Activated CD8-positive, alpha-beta memory T cell treated with anti-CD3 and anti-CD28 coated beads for 1 hour (primary cell): ENCODE measurements at regions not wholly inside any gene's neighbourhood (a gene's known extent, or its start where the extent isn't known, plus 50 kb on each side); places are given as distances from the start of the nearest gene placed in this dataset.
"Not testable (repeated sequence)": the region's sequence is repeated elsewhere in the genome, so short reads cannot be mapped to it uniquely, and the experiment has no call there.

Source experiments
- DNase-seq, 2 donors: peaks; one replicate each; pipeline ENCODE4 v3.0.0-alpha.2; 2020; ENCODE audit warnings: low read depth in 1 of 2; ENCODE audit errors: extremely low read depth in 1 of 2

GRCh38 chr2:8606649-8607550, 75.0 kb upstream of the ID2 start:
- no peak for DNase-seq

GRCh38 chr2:8607606-8608005, 74.2 kb upstream of the ID2 start:
- DNase-seq = no peak

GRCh38 chr2:8608411-8608954, 73.4 kb upstream of the ID2 start:
- no peak for DNase-seq

- DNase-seq = no peak
Measured at GRCh38 chr2:8609357-8609811, 72.5 kb upstream of the ID2 start.

DNA sequence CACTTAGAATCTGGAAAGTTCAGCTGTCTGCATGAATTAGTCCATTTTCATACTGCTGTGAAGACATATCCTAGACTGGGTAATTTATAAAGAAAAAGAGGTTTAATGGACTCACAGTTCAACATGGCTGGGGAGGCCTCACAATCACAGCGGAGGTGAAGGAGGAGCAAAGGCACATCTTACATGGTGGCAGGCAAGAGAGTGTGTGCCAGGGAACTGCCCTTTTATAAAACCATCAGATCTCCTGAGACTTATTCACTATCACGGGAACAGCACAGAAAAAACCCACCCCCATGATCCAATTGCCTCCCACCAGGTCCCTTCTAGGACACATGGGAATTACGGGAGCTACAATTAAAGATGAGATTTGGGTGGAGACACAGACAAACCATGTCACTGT, 71.1 kb upstream of the ID2 start:
- not testable (repeated sequence) for DNase-seq

- no peak for DNase-seq
Measured at GRCh38 chr2:8611246-8611645, 70.6 kb upstream of the ID2 start.

- no peak for DNase-seq
Measured at GRCh38 chr2:8611700-8612099, 70.2 kb upstream of the ID2 start.

DNA sequence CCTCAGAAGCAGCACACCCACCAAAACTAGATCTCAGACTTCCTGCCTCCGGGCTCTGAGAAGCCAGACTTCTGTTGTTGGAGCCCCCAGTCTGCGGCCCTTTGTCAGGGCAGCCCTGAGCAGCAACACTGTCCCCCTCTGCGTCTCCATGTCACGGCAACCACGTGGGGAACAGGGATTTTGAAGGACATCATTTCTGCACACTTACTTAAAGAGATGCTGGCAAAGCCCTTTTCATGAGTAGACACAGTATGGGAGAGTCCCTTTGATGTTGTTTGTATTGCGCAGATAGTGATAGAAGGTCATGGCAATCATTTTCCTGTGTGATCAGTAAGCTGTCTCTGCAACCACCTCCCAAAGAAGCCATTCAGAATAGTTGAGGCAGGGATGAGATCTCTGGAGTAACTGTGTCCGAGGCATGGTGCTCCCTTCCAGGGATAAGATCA, 69.1 kb upstream of the ID2 start:
- no peak for DNase-seq

DNA sequence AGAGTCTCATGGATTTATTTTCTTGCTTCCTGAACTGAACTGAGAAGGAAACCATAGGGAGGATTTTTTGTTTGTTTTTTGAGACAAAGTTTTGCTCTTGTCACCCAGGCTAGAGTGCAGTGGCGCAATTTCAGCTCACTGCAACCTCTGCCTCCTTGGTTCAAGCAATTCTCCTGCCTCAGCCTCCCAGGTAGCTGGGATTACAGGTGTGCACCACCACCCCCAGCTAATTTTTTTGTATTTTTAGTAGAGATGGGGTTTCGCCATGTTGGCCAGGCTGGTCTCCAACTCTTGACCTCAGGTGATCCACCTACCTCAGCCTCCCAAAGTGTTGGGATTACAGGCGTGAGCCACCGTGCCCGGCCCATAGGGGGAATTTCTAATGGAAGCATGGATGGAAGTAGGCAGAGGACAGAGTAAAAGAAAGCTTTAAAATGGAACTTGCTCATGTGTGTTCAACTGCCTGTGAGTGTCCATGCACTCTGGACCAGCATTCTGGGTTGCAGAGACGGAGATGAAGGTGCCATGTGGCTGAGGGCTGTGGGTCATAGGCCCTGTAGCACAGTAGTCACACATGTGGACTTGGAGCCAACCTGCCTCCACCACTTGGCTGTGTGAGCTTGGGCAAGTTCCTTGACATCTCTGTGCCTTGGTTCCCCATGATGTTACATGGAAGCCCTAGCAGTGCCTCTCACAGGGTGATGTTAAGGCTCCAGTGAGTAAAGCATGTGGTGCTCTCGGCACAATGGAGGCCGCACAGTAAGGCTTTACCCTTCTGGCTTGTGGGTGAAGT, 68.5 kb upstream of the ID2 start:
- not testable (repeated sequence) for DNase-seq

DNA sequence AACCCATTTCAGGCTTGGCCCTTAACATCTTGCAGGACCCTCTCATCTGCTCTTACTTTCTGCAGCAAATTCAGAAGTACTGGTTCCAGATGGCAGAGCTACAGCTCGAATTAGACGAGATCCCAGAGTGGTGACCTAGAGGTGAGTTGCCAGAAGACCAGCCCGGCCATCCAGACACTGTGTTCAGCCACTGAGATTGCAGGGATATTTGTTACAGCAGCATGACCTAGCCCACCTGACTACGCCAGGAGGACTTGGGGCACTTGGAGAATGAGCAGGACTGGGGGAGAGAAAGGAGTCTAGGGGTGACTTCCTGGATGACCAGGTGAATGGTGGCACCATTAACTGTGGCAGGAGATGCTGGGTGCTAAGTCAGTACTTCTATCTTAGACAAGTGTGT, 67.2 kb upstream of the ID2 start:
- DNase-seq = no peak

DNA sequence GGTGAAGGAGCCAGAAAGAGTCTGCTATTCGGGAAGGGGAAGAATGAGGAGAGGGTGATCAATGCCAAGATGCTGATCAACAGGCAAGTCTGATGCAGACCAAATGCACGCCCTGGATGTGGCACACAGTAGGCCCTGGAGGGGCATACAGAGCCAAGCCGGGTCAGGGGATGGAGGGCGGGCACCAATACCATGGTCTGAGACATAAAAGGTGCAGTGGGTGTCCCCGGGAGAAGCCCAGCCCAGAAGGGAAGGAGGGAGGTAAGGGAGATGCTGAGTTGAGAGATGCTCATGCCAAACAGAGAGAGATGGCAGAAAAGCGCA, 66.6 kb upstream of the ID2 start:
- DNase-seq = no peak

GRCh38 chr2:8615576-8616281, 66.1 kb upstream of the ID2 start:
- DNase-seq = no peak

DNA sequence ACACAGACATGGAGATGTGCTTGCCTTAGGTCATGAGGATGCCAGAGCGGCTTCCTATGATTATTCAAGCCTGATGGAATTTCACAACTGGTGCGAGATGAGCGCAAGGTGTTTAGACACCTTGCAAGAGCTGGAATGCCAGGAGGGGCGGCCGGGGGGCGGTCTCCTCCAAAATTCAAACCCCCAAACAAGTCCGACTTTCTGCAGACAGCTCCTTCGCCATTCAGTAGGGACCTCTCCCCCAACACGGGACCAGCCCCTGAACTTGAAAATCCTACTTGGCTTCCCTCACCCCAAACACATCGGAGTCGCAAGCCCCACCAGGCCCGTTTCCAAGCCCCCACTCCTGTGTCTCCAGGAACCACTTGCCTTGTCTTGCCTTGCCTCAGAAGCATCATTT, 64.8 kb upstream of the ID2 start:
- no peak for DNase-seq

DNA sequence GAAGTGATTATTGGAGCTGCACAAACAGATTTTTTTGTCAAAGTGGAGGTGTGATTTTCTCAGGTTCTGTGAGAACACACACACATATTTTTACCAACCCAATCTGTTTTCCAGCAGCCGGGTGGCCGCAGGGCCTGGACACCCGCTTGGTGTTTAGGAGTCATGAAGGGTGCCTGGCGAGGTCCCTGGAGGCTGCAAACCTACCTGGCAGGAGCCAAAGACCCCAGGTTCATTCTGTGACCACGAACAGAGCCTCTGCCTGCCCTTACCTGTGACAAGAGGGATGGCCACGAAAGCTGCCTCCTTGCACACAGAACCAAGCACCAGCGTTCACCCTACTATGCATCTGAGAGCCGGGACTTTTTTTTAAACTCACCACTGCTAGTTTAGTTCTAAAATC, 64.3 kb upstream of the ID2 start:
- no peak for DNase-seq

DNA sequence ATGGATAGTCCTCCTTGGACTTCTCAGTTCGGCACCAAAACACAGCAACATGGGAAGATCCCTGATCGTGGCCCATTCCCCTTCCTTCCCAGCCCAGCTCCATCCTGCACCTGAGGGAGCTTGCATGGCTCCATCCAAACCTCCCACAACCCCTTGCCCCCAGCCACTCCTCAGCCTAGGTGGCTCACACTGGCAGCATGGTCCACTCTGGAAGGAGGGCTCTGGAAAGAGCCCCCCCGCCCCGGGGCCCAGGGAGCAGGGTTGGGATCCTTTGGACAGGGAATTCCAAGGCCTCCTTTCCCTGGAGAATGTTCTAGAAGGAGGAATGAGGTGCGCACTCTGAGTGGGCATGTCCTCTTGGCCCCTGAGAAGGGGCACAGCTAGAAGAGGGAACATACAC, 62.8 kb upstream of the ID2 start:
- DNase-seq = no peak

DNA sequence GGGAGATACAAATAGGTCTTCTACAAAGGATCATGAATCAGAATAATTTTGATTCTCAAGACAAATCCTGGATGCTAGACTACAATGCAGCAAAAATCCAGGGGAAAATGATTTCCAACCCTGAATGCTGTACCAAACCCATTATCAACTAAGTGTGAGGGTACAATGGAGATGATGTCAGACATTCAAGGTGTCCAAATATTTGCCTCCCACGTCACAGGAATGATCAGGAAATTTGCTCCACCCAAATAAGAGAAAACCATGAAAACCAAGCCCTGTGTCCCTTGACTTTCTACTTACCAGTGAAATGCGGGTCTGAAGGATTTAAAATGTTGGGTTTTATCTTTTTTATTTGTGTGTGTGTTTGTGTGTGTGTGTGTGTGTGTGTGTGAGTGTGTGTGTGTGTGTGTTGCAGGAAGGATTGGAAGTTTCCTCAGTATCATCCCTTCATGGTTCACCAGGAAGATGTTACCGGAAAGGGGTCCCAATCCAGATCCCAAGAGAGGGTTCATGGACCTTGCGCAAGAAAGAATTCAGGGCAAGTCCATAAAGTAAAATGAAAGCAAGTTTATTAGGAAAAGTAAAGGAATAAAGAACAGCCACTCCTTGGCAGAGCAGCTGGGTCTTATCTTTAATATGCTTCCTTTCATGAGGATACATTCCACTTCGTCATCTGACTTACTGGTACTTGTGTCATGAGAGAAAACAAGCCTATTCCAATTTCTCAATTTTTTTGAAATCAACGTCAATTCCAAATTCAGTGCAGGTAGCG, 61.1 kb upstream of the ID2 start:
- no peak for DNase-seq

DNA sequence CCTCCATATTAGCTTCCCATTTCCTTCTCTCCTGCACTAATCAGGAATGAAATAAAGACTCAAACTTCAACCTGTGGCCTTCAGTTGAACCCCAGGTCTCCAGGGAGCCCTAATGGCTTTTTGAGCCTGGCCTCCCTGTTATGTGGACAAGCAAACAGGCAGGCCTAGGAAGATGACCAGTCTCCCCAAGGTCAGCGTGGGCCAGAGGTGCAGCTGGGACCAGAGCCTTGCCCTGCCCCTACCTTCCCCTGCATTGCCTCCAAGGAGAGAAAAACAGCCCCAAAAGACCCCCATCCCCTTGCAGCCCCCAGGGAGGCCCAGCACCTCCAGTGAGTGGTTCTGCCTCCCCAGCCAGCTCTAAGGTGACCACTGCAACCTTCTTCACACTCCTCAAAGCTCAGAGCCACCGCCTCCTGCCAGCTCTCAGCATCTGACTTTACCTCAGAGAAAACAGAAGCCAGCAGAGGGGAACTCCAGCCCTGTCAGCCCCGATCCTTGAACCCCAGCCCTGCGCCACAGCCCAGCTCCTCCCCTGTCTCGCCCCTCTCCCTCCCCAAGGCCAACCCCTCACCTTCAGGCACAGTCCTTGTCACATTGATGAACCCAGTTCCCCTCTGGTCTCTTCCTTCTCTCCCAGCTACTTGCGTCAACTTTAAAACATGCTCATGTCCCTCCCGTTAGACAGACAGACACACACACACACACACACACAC, 59.5 kb upstream of the ID2 start:
- DNase-seq = no peak

DNA sequence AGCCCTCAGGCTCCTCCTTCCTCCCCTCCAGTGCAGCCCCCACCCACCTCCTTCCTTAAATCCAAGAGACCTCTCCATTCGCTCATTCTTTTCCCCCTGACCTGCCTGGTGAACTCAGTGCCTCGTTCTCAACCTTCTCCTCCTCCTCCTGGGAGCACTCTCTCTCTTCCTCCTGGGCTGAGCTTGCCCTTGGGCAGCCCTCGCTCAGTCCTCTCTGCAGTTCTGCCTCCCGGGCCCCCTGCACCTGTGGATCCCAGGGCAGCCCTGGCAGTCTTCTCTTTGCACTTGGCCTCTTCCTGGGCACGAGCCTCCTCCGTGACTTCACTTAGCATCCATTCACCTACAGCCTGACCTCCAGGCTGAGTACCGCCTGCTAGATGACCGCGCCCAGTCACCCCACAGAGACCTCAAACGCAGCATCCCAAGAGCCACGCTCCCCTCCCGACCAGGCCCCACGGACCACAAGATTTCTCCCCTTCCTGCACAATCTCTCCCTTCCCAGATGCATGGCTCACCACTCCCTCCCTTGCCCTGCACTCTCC, 58.9 kb upstream of the ID2 start:
- no peak for DNase-seq

- DNase-seq = no peak
Measured at GRCh38 chr2:8623576-8623957, 58.3 kb upstream of the ID2 start.
